COLO829 (cell line): ENCODE measurements at regions not wholly inside any gene's neighbourhood (a gene's known extent, or its start where the extent isn't known, plus 50 kb on each side); places are given as distances from the start of the nearest gene placed in this dataset.
"Not testable (repeated sequence)": the region's sequence is repeated elsewhere in the genome, so short reads cannot be mapped to it uniquely, and the experiment has no call there.

Experiments
- DNase-seq: peaks from one replicate; pipeline ENCODE4 v3.0.0; 2012; ENCODE audit warnings: low spot score

DNA sequence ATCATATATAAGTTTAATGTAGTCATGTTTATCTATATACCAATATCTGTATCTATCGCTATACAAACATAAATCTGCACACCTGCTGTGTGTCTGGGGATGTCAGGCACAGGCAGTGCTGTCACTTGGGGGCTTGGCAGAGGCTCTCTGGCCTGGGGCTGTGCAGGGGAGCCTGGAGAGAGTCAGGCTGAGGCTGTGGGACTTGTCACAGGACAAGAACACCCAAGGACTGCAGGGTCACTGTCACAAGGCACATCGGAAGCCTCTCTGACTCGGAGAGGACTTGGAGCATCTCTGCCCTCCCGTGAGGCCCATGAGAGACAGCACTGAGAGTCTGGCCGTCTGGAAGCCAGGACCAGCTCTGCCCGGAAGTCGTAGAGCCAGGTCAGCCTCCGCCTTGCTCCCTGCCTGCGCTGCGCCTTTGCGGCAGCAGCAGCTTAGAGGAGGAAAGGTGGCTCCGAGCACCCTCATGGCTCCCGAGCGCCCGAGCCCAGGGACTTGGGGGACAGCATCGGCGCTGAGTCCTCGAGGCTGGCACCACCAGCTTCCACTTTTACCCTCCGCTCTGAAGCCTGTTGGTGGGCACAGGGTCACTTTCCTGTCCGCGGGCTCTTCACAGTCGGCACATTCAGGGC lies 280.3 kb downstream of the NDUFA10 start:
- no peak for DNase-seq

- no peak for DNase-seq
Observed at GRCh38 chr2:239743206-239743605, 281.9 kb downstream of the NDUFA10 start.

- DNase-seq, result no peak
Observed at GRCh38 chr2:239742377-239742776, 282.8 kb downstream of the NDUFA10 start.

- DNase-seq, result no peak
Observed at GRCh38 chr2:239739206-239739605, 285.9 kb downstream of the NDUFA10 start.

DNA sequence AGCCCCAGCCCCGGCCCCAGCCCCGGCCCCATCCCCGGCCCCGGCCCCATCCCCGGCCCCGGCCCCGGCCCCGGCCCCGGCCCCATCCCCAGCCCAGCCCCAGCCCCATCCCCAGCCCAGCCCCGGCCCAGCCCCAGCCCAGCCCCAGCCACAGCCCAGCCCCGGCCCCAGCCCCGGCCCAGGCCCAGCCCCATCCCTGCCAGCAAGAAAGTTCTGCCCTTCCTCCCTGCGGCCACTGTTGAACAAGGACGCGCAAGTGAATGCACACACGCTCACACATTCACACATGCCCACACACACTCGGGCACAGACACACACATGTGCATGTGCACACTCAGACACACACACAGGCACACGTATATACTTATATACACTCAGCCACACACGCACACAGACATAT lies 287.0 kb downstream of the NDUFA10 start:
- no peak for DNase-seq

- DNase-seq, result no peak
Observed at GRCh38 chr2:239737144-239737463, 288.0 kb downstream of the NDUFA10 start.

GRCh38 chr2:239736358-239737143 lies 288.6 kb downstream of the NDUFA10 start:
- DNase-seq, result no peak

- DNase-seq, result no peak
Observed at GRCh38 chr2:239735829-239736357, 289.2 kb downstream of the NDUFA10 start.

DNA sequence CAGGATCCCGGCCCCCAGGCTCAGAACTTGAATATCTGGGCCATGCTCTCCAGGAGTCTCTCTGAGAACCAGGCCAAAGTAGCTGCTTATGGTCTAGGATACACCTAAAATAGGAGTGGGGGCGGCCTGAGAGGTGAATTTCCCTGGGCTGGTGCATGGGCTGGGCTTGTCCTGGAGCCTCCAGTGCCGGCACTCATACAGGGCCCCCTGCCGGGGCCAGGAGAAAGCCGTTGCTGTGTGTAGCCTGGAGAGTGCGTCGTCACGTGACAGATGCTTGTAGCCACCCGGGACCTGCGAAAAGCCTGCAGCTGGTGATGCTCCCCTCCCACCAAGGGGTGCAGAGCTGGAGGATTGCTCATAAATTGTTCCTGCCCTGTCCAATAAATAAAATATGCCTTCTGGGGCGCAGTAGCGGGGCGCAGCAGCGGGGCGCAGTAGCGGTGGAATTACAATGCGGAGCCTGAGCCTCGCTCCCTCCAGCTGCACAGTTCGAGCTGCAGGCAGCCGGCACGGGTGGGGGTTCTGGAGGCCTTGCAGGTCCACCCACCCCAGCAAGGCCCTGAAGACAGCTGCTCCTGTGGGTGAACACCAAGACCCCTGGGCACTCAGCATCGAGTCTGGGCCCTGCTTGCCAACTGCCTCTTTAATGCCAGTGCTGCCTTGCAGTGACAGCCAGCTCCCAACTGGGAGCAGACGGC lies 289.9 kb downstream of the NDUFA10 start:
- DNase-seq, result no peak

- DNase-seq, result no peak
Observed at GRCh38 chr2:239734436-239735005, 290.6 kb downstream of the NDUFA10 start.

- no peak for DNase-seq
Observed at GRCh38 chr2:239732666-239733010, 292.5 kb downstream of the NDUFA10 start.

DNA sequence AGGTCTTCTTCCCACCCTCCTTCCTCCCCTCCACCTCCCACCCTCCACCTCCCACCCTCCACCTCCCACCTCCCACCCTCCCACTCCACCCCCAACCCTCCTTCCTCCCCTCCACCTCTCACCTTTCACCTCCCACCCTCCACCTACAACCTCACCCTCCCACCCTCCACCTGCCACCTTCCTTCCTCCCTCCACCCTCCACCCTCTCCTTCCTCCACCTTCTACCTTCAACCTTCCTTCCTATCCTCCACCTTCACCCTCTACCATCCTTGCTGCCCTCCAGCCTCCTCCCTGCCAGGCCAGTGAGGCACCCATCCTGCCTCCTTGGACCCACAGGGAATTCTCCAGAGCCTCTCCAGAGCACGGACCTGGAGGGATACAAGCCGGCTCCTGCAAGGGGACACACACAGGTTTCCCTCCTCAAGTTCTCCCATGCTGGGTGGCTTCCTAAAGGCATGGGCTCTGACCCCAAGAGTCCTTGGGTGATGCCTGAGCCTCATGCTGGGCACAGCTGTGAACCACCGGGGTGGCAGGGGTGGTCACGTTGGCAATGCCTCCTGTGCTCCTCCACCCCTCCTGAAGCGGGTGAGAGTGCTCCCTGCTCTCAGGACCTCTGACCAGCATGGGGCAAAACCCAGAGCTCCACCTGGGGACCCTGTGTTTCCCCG lies 293.0 kb downstream of the NDUFA10 start:
- DNase-seq, result no peak

DNA sequence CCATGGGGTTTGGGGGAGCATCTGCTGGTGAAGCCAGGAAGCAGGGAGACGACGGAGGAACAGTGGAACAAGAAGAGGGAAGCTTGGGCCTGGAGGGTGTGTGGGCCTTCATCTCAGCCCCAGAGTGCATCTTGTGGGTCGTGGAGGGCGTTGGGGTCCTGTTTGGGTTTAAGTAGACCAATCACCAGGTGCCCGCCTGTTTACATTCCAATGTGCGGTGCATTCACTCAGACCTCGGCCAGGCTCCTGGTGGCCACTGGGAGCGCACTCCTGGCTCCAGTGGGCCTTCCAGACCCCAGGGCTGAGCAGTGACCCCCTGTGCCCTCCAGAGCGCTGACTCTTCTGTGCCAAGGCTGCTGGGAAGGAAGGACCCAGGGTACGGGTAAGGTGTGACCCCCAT lies 293.7 kb downstream of the NDUFA10 start:
- DNase-seq, result no peak

DNA sequence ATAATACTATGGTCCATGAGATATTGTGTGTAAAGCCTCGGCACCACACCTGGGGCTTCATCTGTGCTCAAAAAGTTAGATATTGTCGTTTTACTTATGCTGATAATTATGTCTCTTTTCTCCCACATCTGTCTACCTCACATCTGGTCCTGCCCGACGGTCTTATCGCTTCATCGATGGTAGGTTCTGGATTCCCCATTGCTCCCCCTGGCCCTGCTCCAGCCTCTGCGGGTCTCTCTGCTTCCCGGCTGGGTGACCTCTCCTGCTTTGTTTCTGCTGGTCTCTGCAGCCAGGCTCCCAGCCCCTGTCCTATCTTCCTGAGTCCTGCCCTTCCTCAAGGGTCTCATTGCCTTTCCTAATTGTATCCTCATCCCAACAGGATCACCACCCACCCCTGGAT lies 294.2 kb downstream of the NDUFA10 start:
- DNase-seq, result no peak

DNA sequence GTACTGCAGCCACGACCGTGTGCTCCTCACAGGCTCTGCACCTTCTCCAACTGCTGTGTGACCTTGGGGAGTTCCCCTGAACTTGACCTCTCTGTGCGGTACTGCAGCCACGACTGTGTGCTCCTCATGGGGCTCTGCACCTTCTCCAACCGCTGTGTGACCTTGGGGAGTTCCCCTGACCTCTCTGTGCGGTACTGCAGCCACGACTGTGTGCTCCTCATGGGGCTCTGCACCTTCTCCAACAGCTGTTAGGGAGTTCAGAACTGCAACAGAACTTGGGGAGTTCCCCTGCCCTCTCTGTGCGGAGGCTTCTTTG lies 294.6 kb downstream of the NDUFA10 start:
- DNase-seq, result not testable (repeated sequence)

DNA sequence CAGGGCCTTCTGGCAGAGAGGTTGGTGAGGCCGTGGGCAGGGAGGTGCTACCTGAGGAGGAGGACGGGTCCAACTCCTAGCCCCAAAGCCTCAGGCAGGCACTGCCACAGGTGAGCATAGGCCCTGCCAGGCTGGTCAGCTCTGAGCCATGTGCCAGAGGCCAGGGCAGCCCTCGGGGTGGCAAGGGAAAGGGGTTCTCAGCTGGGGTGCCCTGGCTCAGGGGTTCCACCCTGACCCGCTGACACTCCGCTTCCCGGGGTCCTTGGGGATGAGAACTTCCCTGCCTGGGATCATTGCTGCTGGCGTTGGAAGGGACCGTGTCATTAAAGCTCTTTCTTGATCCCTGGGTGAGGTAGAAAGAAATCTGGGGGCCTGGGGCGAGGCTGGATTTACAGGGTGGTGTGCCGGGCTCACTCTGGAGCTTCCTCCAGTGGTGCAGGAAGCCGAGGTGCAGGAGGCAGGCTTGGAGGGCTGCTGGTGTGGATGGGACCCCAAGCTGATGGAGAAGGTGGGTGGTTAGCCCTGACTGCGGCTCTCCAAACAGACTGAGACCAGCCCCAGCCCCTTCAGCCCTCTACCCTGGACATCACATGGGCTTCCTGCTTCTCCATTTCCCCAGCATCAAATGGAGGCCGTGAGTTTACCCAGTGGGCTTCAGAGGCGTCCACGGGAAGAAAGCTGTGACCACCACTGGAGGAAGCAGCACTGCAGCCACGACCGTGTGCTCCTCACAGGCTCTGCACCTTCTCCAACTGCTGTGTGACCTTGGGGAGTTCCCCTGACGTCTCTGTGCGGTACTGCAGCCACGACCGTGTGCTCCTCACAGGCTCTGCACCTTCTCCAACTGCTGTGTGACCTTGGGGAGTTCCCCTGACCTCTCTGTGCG lies 295.2 kb downstream of the NDUFA10 start:
- no peak for DNase-seq

DNA sequence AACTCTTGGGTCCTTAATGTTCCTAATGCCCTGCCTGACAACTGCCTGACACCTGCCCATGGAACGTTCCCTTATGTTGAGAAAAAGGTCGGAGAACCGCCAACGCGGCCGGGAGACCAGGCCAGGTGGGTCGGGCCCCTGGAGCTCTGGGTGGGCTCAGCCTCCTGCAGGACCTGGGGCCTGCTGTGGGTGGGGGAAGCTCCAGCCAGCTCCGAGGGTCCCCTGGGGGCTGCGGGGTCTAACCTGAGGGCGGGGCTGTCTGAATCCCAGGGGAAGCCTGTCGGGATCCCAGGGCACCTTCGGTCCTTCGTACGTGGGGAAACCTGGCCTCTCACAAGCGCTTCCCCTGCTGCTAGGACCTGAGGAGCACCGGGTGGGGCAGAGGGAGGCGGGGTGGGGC lies 296.0 kb downstream of the NDUFA10 start:
- no peak for DNase-seq

GRCh38 chr2:239728751-239729150 lies 296.4 kb downstream of the NDUFA10 start:
- no peak for DNase-seq

GRCh38 chr2:239727776-239728600 lies 297.2 kb downstream of the NDUFA10 start:
- DNase-seq, result no peak

DNA sequence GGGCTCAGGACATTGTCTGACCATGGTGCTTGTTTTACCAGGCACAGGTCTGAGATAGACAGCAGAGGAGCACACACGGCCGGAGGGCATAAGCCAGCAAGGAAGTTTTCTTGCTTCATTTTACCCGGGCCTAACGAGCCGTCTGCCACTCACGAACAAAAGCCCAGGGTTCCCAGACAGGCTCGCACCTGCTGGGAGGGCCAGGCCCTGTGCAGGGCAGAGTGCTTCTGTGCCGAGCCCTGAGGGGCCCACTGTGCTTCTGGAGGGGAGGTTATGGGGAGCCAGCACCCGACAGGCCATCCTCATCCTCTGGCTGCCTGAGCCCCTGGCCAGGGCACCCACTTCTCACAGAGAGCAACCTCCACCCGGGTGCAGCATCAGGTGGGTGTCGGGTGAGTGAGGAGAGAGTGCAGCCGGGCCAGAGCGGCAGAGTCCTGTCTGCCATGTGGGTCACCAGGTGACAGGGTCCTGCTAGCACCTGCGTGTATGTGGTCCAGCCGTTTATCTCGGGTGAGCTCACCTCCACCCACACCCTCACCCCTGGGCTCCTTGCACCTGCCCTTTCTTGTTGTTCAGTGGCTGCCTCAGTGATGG lies 297.9 kb downstream of the NDUFA10 start:
- no peak for DNase-seq
